Inflammatory macrophage (primary cell): ENCODE measurements at regions not wholly inside any gene's neighbourhood (a gene's known extent, or its start where the extent isn't known, plus 50 kb on each side); places are given as distances from the start of the nearest gene placed in this dataset.

Experiments used
- DNase-seq, 2 donors: peaks; one replicate each; pipeline ENCODE4 v3.0.0-alpha.2; 2020 to 2022

GRCh38 chr1:213817156-213817555 lies 170.6 kb upstream of the PROX1 start:
- DNase-seq = no peak

- no peak for DNase-seq
Measured at GRCh38 chr1:213820362-213821149, 167.2 kb upstream of the PROX1 start.

GRCh38 chr1:213821175-213821942 lies 166.4 kb upstream of the PROX1 start:
- DNase-seq = no peak

- DNase-seq = no peak
Measured at GRCh38 chr1:213821943-213822334, 165.8 kb upstream of the PROX1 start.

- DNase-seq = no peak
Measured at GRCh38 chr1:213826891-213827290, 160.9 kb upstream of the PROX1 start.

GRCh38 chr1:213828867-213829266 lies 158.9 kb upstream of the PROX1 start:
- no peak for DNase-seq

- DNase-seq = no peak
Measured at GRCh38 chr1:213829780-213830179, 158.0 kb upstream of the PROX1 start.

GRCh38 chr1:213830371-213830770 lies 157.4 kb upstream of the PROX1 start:
- DNase-seq = no peak

GRCh38 chr1:213840575-213840974 lies 147.2 kb upstream of the PROX1 start:
- no peak for DNase-seq

- DNase-seq = no peak
Measured at GRCh38 chr1:213844632-213845031, 143.1 kb upstream of the PROX1 start.

- DNase-seq = no peak
Measured at GRCh38 chr1:213852107-213852506, 135.7 kb upstream of the PROX1 start.

GRCh38 chr1:213858581-213858980 lies 129.2 kb upstream of the PROX1 start:
- no peak for DNase-seq

- DNase-seq = no peak
Measured at GRCh38 chr1:213861841-213862240, 125.9 kb upstream of the PROX1 start.

- DNase-seq = no peak
Measured at GRCh38 chr1:213864091-213864490, 123.7 kb upstream of the PROX1 start.

GRCh38 chr1:213868482-213868881 lies 119.3 kb upstream of the PROX1 start:
- no peak for DNase-seq

- no peak for DNase-seq
Measured at GRCh38 chr1:213871179-213871578, 116.6 kb upstream of the PROX1 start.

GRCh38 chr1:213874789-213875188 lies 113.0 kb upstream of the PROX1 start:
- no peak for DNase-seq

- DNase-seq = no peak
Measured at GRCh38 chr1:213876531-213876930, 111.2 kb upstream of the PROX1 start.

GRCh38 chr1:213883618-213884017 lies 104.2 kb upstream of the PROX1 start:
- no peak for DNase-seq

GRCh38 chr1:213884402-213884801 lies 103.4 kb upstream of the PROX1 start:
- no peak for DNase-seq

GRCh38 chr1:213884942-213885341 lies 102.8 kb upstream of the PROX1 start:
- no peak for DNase-seq

GRCh38 chr1:213887842-213888241 lies 99.9 kb upstream of the PROX1 start:
- no peak for DNase-seq

GRCh38 chr1:213891989-213892902 lies 95.5 kb upstream of the PROX1 start:
- DNase-seq = no peak
